DND-41 (cell line): ENCODE measurements at regions not wholly inside any gene's neighbourhood (a gene's known extent, or its start where the extent isn't known, plus 50 kb on each side); places are given as distances from the start of the nearest gene placed in this dataset.

Experiments used
- EZH2 ChIP-seq: IDR thresholded peaks from 3 replicates; pipeline ENCODE4 v1.6.1; 2012; ENCODE audit warnings: borderline replicate concordance, low read depth, mild to moderate bottlenecking, moderate library complexity, low read length, inconsistent platforms; ENCODE audit not compliant: severe bottlenecking
- TF ChIP-seq, protein P1 (sequence below): IDR thresholded peaks from 2 replicates; pipeline ENCODE4 v1.5.1; 2012; ENCODE audit warnings: borderline replicate concordance, low read length, moderate library complexity, mild to moderate bottlenecking; ENCODE audit not compliant: poor library complexity, severe bottlenecking; ENCODE audit errors: extremely low read depth

DNA sequence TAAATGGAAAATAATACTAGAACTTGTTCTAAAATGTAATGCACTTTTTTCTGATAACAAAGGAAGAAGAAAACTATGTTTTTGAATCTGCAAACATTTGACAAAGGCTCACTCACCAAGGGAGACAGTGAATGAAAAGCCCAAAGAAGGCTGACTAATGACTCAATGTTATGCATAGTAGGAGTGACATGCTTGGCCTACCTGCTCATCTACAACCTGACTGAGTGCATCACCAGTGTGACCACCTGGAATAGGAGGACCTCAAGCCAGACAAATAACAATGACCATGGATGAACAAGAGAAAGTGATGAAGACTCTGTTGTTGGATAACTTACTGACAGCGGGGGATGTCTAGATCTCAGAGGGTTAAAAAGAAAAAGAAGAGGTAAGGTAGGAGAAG lies 157.2 kb downstream of the SIM1 start:
- TF ChIP-seq, protein P1, sequence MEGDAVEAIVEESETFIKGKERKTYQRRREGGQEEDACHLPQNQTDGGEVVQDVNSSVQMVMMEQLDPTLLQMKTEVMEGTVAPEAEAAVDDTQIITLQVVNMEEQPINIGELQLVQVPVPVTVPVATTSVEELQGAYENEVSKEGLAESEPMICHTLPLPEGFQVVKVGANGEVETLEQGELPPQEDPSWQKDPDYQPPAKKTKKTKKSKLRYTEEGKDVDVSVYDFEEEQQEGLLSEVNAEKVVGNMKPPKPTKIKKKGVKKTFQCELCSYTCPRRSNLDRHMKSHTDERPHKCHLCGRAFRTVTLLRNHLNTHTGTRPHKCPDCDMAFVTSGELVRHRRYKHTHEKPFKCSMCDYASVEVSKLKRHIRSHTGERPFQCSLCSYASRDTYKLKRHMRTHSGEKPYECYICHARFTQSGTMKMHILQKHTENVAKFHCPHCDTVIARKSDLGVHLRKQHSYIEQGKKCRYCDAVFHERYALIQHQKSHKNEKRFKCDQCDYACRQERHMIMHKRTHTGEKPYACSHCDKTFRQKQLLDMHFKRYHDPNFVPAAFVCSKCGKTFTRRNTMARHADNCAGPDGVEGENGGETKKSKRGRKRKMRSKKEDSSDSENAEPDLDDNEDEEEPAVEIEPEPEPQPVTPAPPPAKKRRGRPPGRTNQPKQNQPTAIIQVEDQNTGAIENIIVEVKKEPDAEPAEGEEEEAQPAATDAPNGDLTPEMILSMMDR: no peak
- no peak for TF ChIP-seq EZH2
